Muscle layer of duodenum (tissue), 2 donors: ENCODE measurements at regions not wholly inside any gene's neighbourhood (a gene's known extent, or its start where the extent isn't known, plus 50 kb on each side); places are given as distances from the start of the nearest gene placed in this dataset.

ENCODE experiments used
- H3K27ac ChIP-seq: one replicate; pipeline ENCODE4 v1.7.0; 2013; ENCODE audit warnings: mild to moderate bottlenecking, low read length
- H3K27me3 ChIP-seq: one replicate; pipeline ENCODE4 v1.7.0; 2013; ENCODE audit warnings: low read depth, mild to moderate bottlenecking, control low read depth, low read length
- H3K36me3 ChIP-seq, 2 donors: one replicate each; pipeline ENCODE4 v1.7.0; 2013; ENCODE audit warnings: low read length in 2 of 2, control low read depth in 1 of 2, mild to moderate bottlenecking in 1 of 2; ENCODE audit not compliant: insufficient read depth in 2 of 2, control insufficient read depth in 1 of 2
- H3K4me1 ChIP-seq, 2 donors: one replicate each; pipeline ENCODE4 v1.7.0; 2013; ENCODE audit warnings: low read length in 2 of 2, mild to moderate bottlenecking in 2 of 2, control low read depth in 1 of 2, moderate library complexity in 1 of 2; ENCODE audit not compliant: insufficient read depth in 2 of 2, control insufficient read depth in 1 of 2
- H3K4me3 ChIP-seq, 2 donors: one replicate each; pipeline ENCODE4 v1.7.0; 2013; ENCODE audit warnings: low read length in 2 of 2, low read depth in 1 of 2, mild to moderate bottlenecking in 1 of 2
- H3K9me3 ChIP-seq, 2 donors: one replicate each; pipeline ENCODE4 v1.7.0; 2013; ENCODE audit warnings: low read length in 2 of 2, control low read depth in 1 of 2, mild to moderate bottlenecking in 1 of 2; ENCODE audit not compliant: control insufficient read depth in 1 of 2
- donor health status: healthy.

DNA sequence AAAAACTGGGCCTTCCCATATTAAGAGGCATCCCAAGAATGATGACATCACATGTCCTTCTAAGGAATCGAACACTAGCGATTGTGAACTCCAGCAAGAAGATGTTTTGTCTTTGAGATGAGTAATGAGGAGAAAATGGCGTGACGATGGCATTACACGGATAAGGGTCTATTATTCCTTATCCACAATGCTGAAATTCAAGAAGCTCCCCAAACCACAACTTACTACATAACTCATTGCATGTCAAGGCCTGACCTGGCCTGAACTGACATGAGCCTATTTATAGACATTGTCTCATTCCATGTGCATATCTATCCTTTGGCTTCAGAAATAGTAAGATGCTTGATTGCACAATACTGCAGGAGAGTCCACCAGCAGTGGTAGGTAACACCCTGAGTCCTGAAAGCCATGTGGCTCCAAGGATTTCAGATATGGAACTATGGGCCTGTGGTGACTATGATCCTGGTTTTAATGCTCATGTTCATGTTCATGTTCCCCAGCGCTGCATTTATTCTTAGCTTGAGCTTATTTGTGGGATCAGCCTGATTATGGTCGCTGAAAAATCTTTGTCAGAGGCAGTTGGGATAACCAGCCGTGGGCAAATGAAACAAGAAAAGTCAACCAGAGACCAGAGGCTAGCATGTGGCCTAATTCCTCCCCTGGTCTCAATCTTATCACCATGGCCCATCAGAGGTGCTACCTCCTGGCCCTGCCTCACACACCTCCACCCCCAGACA is 183.2 kb upstream of the JARID2 start:
- Histone ChIP-seq H3K4me3 (no peak overlapping the region), H3K36me3 (no peaks in the 10 kb centered on the region), H3K9me3 (no peaks in the 10 kb centered on the region), H3K27me3 (no peaks in the 10 kb centered on the region), H3K4me1 (no peaks in the 10 kb centered on the region), H3K27ac (no peak overlapping the region)

DNA sequence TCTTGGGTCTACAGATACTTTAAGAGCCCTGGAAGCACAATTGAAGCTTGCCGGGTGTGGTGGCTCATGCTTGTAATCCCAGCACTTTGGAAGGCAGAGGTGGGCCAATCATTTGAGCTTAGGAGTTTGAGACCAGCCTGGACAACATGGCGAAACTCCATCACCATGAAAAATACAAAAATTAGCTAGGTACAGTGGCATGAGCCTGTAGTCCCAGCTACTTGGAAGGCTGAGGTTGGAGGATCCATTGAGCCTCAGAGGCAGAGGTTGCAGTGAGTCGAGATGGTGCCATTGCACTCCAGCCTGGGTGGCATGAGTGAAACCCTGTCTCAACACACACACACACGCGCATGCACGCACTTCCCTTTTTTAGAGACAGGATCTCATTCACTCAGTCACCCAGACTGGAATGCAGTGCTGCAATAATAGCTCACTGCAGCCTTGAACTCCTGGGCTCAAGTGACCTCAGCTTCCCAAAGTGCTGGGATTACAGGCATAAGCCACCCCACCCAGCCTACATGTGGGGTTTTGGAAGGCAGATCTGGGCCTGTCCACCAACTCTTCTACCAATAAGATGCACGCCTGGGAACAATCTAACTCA is 182.5 kb upstream of the JARID2 start:
- Histone ChIP-seq H3K9me3 (no peaks in the 10 kb centered on the region), H3K4me3 (no peak overlapping the region), H3K27me3 (no peaks in the 10 kb centered on the region), H3K4me1 (no peaks in the 10 kb centered on the region), H3K36me3 (no peaks in the 10 kb centered on the region), H3K27ac (no peak overlapping the region)

DNA sequence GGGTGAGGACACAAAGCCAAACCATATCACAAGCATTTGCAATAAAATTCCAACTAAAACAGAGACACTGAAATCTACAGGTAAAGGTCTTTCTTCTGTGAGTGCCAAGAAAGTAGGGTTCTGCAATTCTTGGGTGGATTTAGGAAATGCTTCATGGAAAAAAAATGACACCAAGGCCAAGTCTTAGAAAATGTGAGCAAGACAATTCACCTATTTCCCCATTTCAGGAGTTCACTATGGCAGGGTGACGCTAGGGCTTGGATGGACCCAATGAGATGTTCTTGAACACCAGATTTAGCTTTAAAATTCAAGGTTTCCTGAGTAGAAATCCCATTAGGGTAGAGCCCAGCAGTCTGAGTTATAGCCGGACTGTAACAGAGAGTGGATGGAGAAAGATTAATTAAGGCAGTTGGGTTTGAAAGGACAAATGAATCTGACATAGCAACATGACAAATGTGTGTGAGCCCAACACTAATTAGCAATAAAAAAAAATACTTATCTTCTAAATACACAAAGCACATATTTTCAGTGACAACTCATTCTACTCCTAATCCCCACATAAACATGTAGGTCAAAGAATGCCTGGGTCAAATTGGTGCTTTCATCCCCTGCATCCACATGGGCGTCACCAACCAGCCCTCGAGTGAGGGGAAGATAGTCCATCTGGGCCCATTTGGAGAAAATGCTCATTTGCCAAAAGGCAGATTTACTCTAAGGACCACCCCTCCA is 180.4 kb upstream of the JARID2 start:
- no peak overlapping the region for H3K27ac ChIP-seq

DNA sequence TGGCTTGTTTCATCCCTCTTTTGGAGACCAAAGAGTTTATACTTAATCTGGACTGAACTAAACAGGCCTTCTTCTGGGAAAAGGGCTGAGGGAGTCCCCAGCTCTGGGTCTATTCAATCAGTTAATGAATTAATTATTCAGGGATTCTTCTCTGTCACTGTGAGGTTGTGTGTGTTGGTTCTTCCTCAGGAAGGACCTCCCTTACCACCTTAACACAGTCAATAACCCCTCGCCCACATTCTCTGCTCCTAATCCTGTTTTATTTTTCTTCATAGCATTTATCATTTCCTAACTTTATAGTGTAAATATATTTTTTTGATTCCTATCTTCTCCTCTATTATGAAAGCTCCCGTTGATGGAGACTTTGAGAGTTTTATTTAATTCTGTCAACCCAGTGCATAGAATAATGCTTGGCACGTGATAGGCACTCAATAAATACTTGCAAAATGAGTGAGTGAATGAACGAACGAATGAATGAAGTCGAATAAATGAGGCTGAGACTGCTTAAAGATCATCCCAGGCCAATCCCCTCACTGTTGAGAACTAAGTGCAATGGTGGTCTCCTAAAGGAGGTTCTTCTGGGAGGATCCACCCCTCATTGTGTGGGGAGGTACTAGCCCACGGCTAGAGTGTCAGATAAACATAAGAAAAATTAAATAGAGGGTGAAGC is 179.6 kb upstream of the JARID2 start:
- Histone ChIP-seq H3K27ac (no peak overlapping the region), H3K27me3 (no peaks in the 10 kb centered on the region), H3K36me3 (no peaks in the 10 kb centered on the region), H3K9me3 (no peaks in the 10 kb centered on the region), H3K4me1 (no peaks in the 10 kb centered on the region), H3K4me3 (no peak overlapping the region)

More for the DNA sequence above, 180.4 kb upstream of the JARID2 start:
- no peak overlapping the region for H3K4me3 ChIP-seq
- H3K9me3 ChIP-seq = no peaks in the 10 kb centered on the region
- H3K36me3 ChIP-seq = no peaks in the 10 kb centered on the region
- H3K4me1 ChIP-seq = no peaks in the 10 kb centered on the region
- H3K27me3 ChIP-seq = no peaks in the 10 kb centered on the region

DNA sequence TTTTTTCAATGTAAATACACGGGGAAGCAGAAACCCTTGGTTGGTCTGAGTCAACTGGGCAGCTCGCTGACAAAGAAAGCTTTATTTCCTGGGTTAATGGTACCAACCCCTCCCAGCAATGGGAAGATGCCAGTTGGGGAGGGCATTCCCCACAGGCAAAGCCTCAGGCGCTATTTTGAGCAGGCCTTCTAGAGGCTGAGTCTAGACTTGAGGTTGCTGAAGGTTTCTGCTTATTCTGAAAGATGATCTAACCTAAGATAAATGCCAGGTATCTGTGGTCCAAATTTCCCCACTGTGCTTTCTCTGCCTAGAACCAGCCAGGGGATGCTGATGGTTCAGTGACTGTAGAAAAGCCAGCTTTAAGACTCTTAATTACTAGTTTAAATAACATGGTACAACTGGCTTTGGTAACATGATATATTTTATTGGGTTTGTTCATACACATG is 172.5 kb upstream of the JARID2 start:
- Histone ChIP-seq H3K27me3 (no peaks in the 10 kb centered on the region), H3K4me1 (no peaks in the 10 kb centered on the region)

DNA sequence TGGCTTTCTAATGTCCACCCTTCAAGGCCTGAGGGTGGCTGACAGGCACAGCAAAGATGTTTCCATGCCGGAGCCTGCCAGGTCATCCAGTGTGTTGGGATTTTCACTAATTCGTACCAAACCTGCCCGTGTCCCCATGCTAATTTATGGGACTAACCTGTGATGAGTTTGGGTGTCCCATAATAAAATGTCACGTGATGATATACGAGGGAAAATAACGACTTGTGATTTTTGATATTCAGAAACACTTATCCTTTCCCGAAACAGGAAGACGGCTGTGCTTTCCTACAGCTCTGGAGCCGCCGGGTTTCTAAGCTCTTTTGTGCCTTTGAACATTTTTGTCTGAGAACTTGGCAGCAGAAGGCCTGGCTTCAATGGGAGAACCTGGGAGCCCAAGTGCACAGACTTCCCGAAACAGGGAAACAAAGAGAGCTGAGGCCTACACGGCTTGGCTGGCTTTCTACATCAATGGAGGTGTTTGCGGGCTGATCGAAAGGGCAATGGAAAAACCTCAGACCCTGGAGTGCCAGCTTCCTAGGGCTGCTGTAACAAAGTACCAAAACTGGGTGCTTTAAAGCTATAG is 171.9 kb upstream of the JARID2 start:
- Histone ChIP-seq H3K9me3 (no peaks in the 10 kb centered on the region), H3K4me3 (no peak overlapping the region), H3K27ac (no peak overlapping the region), H3K27me3 (no peaks in the 10 kb centered on the region), H3K36me3 (no peaks in the 10 kb centered on the region), H3K4me1 (no peaks in the 10 kb centered on the region)

More for the DNA sequence above, 172.5 kb upstream of the JARID2 start:
- Histone ChIP-seq H3K4me3 (no peak overlapping the region), H3K9me3 (no peaks in the 10 kb centered on the region), H3K27ac (no peak overlapping the region), H3K36me3 (no peaks in the 10 kb centered on the region)

DNA sequence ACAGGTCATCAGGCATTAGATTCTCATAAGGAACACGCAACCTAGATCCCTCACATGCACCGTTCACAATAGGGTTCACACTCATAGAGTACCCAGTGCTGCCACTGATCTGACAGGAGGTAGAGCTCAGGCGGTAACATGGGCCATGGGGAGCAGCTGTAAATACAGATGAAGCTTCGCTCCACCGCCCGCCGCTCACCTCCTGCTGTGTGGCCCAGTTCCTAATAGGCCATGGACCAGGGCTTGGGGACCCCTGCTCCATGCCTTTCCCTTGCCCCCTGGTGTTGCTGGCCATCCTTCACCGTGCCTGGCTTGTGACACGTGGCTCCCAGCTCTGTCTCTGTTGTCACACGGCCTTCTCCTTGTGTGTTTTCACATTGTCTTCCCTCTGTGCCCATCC is 171.1 kb upstream of the JARID2 start:
- H3K36me3 ChIP-seq = no peaks in the 10 kb centered on the region
- H3K27me3 ChIP-seq = no peaks in the 10 kb centered on the region
- H3K4me3 ChIP-seq = no peak overlapping the region
- no peak overlapping the region for H3K27ac ChIP-seq
- H3K4me1 ChIP-seq = no peaks in the 10 kb centered on the region
- no peaks in the 10 kb centered on the region for H3K9me3 ChIP-seq

DNA sequence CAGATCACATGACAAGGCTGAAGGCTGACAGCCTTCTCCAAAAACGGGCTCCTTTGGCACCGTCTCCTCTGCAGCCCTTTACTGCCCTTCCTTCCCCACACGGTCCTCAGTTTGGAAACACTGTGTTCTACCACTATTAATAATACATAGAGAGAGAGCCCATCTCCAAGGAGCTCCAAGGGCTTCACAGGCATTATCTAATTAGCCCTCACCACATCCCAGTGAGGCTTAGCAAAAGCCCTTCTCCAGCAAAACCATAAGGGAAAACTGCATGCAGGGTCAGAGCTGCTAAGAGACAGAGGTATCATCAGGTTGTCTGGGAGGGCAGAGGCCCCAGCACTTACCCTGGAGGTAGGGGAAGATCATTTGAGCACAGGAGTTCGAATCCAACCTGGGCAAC is 169.3 kb upstream of the JARID2 start:
- no peaks in the 10 kb centered on the region for H3K9me3 ChIP-seq
- no peaks in the 10 kb centered on the region for H3K27me3 ChIP-seq
- H3K4me1 ChIP-seq = no peaks in the 10 kb centered on the region
- no peak overlapping the region for H3K27ac ChIP-seq
- no peak overlapping the region for H3K4me3 ChIP-seq
- H3K36me3 ChIP-seq = no peaks in the 10 kb centered on the region

DNA sequence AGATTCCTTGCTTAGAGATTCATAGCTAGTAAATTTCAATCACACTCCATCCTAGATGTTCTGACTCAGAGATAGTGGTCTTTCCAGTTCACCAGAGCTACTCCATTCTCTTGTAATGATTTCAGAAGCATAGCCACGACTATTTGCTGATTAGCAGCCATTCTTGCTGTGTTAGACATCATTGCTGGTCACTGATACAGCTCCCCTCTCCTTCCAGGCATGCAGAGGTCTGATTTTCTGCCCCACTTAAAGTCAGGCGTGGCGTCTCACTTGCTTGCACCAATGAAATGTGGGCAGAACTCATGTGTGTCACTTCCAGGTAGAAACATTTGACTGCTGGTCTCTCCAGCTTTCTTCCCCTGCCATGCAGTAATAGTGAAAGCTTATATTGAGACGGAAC is 168.9 kb upstream of the JARID2 start:
- no peaks in the 10 kb centered on the region for H3K36me3 ChIP-seq
- H3K27me3 ChIP-seq = no peaks in the 10 kb centered on the region
- no peak overlapping the region for H3K27ac ChIP-seq
- no peak overlapping the region for H3K4me3 ChIP-seq
- H3K4me1 ChIP-seq = no peaks in the 10 kb centered on the region
- no peaks in the 10 kb centered on the region for H3K9me3 ChIP-seq

DNA sequence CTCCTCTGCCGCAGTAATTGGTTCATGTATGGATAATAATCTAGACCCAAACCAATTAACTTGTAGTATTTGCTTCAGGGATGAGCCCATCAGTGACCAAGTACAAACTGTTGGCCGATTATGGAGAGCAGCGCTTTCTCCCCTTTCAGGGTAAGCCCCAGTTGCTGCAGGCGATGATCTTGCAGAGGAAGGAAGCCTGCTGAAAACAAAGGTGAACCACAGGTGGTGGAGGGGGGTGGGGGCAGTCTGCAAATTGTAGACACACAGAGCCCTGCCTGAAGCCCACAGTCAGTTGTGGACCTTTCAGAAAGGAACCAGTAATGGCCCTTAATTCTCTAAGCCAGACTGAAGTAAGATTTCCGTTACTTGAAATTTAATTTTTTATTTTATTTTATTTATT is 167.9 kb upstream of the JARID2 start:
- H3K4me1 ChIP-seq = no peaks in the 10 kb centered on the region
- no peak overlapping the region for H3K27ac ChIP-seq
- H3K4me3 ChIP-seq = no peak overlapping the region
- no peaks in the 10 kb centered on the region for H3K27me3 ChIP-seq
- H3K36me3 ChIP-seq = no peaks in the 10 kb centered on the region
- no peaks in the 10 kb centered on the region for H3K9me3 ChIP-seq

DNA sequence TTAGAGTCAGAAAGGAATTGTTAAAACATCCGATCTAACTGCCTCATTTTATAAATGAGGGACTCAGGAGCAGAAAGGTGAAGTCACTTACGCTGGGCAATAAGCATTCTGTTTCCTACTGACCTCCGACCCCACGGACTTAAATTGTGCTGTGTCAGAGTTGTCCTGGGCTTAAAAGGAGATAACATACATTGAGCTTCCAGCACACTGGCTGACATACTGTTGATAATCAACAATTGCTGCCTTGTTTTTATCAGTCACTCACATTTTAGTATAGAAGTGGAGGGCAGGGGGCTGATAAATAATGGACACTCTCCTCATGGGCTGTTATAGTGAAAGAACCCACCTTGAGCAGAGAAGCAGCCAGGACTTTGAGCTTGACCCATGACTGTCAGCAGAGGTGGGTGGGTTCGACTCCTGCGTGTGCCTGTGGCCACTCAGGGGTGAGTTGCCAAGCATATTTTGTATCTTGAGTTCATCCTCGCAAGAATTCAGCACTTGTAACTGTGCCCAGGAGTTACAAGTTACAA is 166.5 kb upstream of the JARID2 start:
- no peaks in the 10 kb centered on the region for H3K9me3 ChIP-seq
- no peaks in the 10 kb centered on the region for H3K36me3 ChIP-seq
- H3K4me3 ChIP-seq = no peak overlapping the region
- no peak overlapping the region for H3K27ac ChIP-seq
- H3K27me3 ChIP-seq = no peaks in the 10 kb centered on the region
- H3K4me1 ChIP-seq = no peaks in the 10 kb centered on the region
